HG03064 (cell line): ENCODE measurements at regions not wholly inside any gene's neighbourhood (a gene's known extent, or its start where the extent isn't known, plus 50 kb on each side); places are given as distances from the start of the nearest gene placed in this dataset.
"Not testable (repeated sequence)": the region's sequence is repeated elsewhere in the genome, so short reads cannot be mapped to it uniquely, and the experiment has no call there.

ENCODE experiments used
- ATAC-seq: cut with Tn5 transposase; IDR thresholded peaks from one replicate; pipeline ENCODE4 v1.9.1; 2021; ENCODE audit warnings: low read depth; ENCODE audit not compliant: unreplicated experiment

- no peak for ATAC-seq
Measured at GRCh38 chr7:87007038-87007437, 52.4 kb downstream of the ELAPOR2 start.

- ATAC-seq: no peak
Measured at GRCh38 chr7:87004956-87005355, 54.5 kb downstream of the ELAPOR2 start.

GRCh38 chr7:87003872-87004798, 55.3 kb downstream of the ELAPOR2 start:
- ATAC-seq: no peak

- ATAC-seq: no peak
Measured at GRCh38 chr7:87001214-87001613, 58.2 kb downstream of the ELAPOR2 start.

- ATAC-seq: no peak
Measured at GRCh38 chr7:87000344-87000743, 59.1 kb downstream of the ELAPOR2 start.

- no peak for ATAC-seq
Measured at GRCh38 chr7:86999750-87000149, 59.7 kb downstream of the ELAPOR2 start.

- ATAC-seq: no peak
Measured at GRCh38 chr7:86995814-86996213, 63.6 kb downstream of the ELAPOR2 start.

- ATAC-seq: no peak
Measured at GRCh38 chr7:86995052-86995725, 64.3 kb downstream of the ELAPOR2 start.

- no peak for ATAC-seq
Measured at GRCh38 chr7:86991771-86992191, 67.7 kb downstream of the ELAPOR2 start.

GRCh38 chr7:86991093-86991769, 68.2 kb downstream of the ELAPOR2 start:
- ATAC-seq: peak; percentile 77

- no peak for ATAC-seq
Measured at GRCh38 chr7:86989407-86989806, 70.0 kb downstream of the ELAPOR2 start.

- ATAC-seq: not testable (repeated sequence)
Measured at GRCh38 chr7:86987834-86988233, 71.6 kb downstream of the ELAPOR2 start.

- ATAC-seq: not testable (repeated sequence)
Measured at GRCh38 chr7:86987358-86987757, 72.1 kb downstream of the ELAPOR2 start.

- ATAC-seq: not testable (repeated sequence)
Measured at GRCh38 chr7:86985342-86985741, 74.1 kb downstream of the ELAPOR2 start.

GRCh38 chr7:86983654-86984053, 75.8 kb downstream of the ELAPOR2 start:
- not testable (repeated sequence) for ATAC-seq

GRCh38 chr7:86981937-86982336, 77.5 kb downstream of the ELAPOR2 start:
- not testable (repeated sequence) for ATAC-seq

GRCh38 chr7:86981127-86981526, 78.3 kb downstream of the ELAPOR2 start:
- ATAC-seq: no peak

GRCh38 chr7:86980223-86980622, 79.2 kb downstream of the ELAPOR2 start:
- ATAC-seq: no peak

GRCh38 chr7:86978808-86979506, 80.5 kb downstream of the ELAPOR2 start:
- peak; percentile 79 for ATAC-seq

GRCh38 chr7:86976958-86977357, 82.5 kb downstream of the ELAPOR2 start:
- no peak for ATAC-seq
